ENCODE measurements at regions not wholly inside any gene's neighbourhood (a gene's known extent, or its start where the extent isn't known, plus 50 kb on each side); places are given as distances from the start of the nearest gene placed in this dataset.
"Not testable (repeated sequence)": the region's sequence is repeated elsewhere in the genome, so short reads cannot be mapped to it uniquely, and the experiment has no call there.

DNA sequence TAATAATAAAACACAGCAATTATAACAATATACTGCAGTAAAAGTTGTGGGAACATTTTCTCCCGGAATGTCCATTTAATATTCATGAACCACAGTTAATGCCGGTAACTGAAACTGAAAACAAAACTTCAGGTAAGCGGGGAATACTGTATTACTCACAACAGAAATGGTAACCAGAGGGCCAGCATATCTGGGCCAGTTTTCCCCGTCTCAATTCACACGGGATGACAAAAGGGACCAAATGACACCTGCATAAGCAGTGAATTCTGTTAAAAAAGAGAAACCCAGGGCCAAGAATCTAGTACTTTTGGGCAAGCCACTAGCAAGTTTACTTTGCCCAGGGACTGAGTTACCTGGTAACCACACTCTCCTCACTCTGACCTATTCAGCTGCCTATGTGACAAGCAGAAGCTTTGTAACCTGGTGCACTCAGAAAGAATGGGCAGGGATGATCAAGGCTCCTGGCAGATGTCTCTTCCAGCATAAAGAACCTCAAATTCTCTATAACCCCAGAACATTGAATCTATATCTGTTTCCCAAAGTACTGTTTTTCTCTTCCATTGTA is 1171.2 kb downstream of the DIAPH3 start:
- Mint-ChIP-seq H3K4me3 (no peak overlapping the region), H3K9me3 (peaks cover 10% of the 10 kb centered on the region), H3K27ac (no peak overlapping the region), H3K4me1 (no peaks in the 10 kb centered on the region), H3K36me3 (no peaks in the 10 kb centered on the region)
- DNase-seq (ENCODE audit: low spot score in 2 of 2) (no peak), ATAC-seq (no peak)

DNA sequence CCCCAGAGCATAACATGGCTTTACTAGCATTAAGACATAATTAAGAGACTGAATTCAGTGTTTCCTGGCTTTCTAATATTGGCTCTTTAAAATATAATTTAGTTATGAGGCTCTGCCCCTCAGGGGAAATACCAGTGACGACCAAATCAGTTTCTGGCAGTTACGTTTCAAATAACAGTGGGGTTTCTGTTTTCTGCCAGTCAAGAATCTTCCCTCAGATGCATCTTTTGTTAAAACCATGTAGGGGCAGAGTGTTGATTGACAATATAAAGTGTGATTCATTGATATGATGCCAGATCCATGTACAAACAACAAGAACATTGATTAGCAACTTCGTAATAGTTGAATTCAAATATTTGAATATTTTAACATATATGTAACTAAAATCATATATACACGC is 1169.7 kb downstream of the DIAPH3 start:
- H3K36me3 Mint-ChIP-seq: no peaks in the 10 kb centered on the region
- no peak overlapping the region for H3K4me3 Mint-ChIP-seq
- H3K9me3 Mint-ChIP-seq: peaks cover 5% of the 10 kb centered on the region
- DNase-seq (ENCODE audit: low spot score in 2 of 2) (no peak), ATAC-seq (no peak)
- no peak overlapping the region for H3K27ac Mint-ChIP-seq
- no peaks in the 10 kb centered on the region for H3K4me1 Mint-ChIP-seq

DNA sequence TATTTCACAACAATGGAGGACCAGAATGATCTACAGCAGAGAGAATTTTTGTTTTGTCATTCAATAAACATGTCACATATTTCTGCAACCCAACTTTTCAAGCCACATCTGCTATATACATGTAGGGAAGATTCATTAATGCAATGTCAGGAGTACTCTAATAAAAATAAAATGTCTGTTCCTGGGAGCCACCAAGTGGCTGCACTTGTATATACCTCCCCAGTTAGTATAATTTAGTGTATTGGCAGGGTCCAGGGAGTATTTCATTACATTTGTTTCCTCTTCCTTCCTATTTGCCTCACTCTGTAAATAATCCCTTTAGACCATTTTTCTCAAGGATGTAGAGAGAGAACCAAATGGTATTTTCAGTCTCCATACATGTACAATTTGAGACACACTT is 1169.0 kb downstream of the DIAPH3 start:
- no peak for DNase-seq (ENCODE audit: low spot score in 2 of 2)
- no peak for ATAC-seq
- Mint-ChIP-seq H3K4me1 (no peaks in the 10 kb centered on the region), H3K4me3 (no peak overlapping the region), H3K9me3 (peaks cover 5% of the 10 kb centered on the region), H3K27ac (no peak overlapping the region), H3K36me3 (no peaks in the 10 kb centered on the region)

DNA sequence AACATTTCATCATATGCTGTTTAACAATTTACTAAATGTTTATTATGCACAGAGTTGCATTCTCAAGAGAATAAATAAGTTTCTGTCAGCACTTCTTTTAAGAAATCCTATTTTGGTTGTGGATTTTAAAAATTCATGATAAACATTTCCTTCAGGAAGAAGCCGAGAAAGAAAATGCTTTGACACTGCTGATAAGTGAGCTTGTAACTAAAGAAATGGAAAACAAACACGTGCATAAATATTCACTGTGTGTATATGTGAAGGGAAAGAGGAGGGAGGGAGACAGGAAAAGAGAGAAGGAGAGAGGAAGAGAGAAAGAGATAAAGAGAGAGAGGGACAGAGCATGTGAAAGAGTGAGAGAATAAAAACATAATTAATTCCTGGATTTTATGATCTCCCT is 1165.0 kb downstream of the DIAPH3 start:
- H3K4me3 Mint-ChIP-seq: no peak overlapping the region
- H3K4me1 Mint-ChIP-seq: no peaks in the 10 kb centered on the region
- DNase-seq (ENCODE audit: low spot score in 2 of 2) (no peak), ATAC-seq (no peak)
- H3K36me3 Mint-ChIP-seq: no peaks in the 10 kb centered on the region
- H3K9me3 Mint-ChIP-seq: peaks cover 5% of the 10 kb centered on the region
- no peak overlapping the region for H3K27ac Mint-ChIP-seq

DNA sequence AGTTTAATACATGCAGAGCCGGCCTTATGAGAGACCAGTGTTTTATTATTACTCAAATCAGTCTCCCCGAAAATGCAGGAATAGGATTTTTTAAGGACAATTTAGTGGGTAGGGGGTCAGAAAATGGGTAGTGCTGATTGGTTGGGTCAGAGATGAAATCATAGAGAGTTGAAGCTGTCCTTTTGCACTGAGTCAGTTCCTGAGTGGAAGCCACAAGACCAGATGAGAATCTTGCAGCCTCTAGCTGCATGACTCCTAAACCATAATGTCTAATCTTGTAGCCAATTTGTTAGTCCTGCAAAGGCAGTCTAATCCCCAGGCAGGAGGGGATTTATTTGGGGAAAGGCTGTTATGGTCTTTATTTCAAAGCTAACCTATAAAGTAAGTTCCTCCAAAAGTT is 1163.9 kb downstream of the DIAPH3 start:
- H3K4me1 Mint-ChIP-seq: no peaks in the 10 kb centered on the region

DNA sequence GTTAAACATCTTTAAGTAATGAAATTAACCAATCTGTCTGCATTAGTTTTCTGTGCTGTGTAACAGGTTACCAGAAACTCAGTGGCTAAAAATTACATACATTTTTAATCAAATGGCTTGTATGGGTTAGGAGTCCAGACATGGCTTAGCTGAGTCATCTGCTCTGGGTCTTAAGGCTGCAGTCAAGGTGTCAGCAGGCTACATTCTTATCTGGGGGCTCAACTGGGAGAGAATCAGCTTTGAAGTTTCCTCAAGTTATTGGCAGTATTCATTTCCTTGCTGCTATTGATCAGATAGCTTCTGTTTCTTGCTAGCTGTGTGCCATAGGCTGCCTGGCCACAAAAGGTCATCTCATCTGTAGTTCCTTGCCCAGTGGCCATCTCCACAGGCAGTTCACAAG is 1163.0 kb downstream of the DIAPH3 start:
- Mint-ChIP-seq H3K27ac (no peak overlapping the region), H3K9me3 (peaks cover 5% of the 10 kb centered on the region), H3K36me3 (no peaks in the 10 kb centered on the region), H3K4me3 (no peak overlapping the region), H3K4me1 (no peaks in the 10 kb centered on the region)
- ATAC-seq (no peak), DNase-seq (ENCODE audit: low spot score in 2 of 2) (no peak)

More for the DNA sequence above, 1163.9 kb downstream of the DIAPH3 start:
- DNase-seq (ENCODE audit: low spot score in 2 of 2) (no peak), ATAC-seq (no peak)
- no peaks in the 10 kb centered on the region for H3K36me3 Mint-ChIP-seq
- H3K4me3 Mint-ChIP-seq: no peak overlapping the region
- H3K27ac Mint-ChIP-seq: no peak overlapping the region
- H3K9me3 Mint-ChIP-seq: peaks cover 5% of the 10 kb centered on the region

DNA sequence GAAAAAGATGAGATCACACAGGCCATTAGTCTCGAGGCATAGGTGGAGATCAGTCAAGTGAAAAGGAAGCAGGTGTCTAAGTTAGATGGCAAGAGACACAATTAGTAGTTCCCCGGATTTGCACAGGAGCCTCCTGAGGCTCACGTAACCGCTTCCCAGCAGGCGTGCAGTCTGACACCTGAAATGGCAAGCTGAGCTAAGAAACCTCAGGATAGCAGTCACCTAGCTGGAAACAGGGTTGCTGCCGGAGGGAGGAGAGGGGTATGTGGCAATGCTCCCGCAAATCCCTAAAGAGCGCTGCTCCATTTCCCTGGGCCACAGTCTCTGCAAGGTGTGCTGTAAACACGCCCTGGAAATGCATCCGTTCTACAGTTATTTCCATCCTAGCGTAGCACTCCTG is 1151.0 kb downstream of the DIAPH3 start:
- Mint-ChIP-seq H3K27ac (no peak overlapping the region), H3K4me1 (no peaks in the 10 kb centered on the region), H3K36me3 (no peaks in the 10 kb centered on the region), H3K9me3 (peaks cover 6% of the 10 kb centered on the region), H3K4me3 (no peak overlapping the region)
- ATAC-seq: no peak
- DNase-seq (ENCODE audit: low spot score in 2 of 2): no peak

DNA sequence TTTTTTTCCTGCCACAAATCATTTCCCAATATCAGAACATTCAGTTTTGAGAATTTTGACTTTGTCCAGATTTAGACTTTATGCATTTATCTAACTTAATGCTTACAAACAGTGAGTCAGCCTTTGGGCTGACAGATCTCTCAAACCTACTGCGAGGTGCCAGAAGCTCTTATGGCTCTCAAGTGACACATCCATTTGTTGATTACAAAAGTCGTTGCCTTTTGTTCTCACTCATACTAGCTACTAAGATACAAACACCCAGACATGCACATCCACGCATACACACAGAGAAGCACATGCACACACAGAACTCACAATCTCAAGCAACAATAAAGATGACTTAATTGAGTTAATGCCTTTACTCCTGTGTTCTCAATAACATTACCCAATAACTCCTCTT is 1147.5 kb downstream of the DIAPH3 start:
- no peaks in the 10 kb centered on the region for H3K4me1 Mint-ChIP-seq
- peaks cover 6% of the 10 kb centered on the region for H3K9me3 Mint-ChIP-seq
- no peak overlapping the region for H3K4me3 Mint-ChIP-seq
- H3K27ac Mint-ChIP-seq: no peak overlapping the region
- no peak for DNase-seq (ENCODE audit: low spot score in 2 of 2)
- H3K36me3 Mint-ChIP-seq: no peaks in the 10 kb centered on the region
- ATAC-seq: no peak

DNA sequence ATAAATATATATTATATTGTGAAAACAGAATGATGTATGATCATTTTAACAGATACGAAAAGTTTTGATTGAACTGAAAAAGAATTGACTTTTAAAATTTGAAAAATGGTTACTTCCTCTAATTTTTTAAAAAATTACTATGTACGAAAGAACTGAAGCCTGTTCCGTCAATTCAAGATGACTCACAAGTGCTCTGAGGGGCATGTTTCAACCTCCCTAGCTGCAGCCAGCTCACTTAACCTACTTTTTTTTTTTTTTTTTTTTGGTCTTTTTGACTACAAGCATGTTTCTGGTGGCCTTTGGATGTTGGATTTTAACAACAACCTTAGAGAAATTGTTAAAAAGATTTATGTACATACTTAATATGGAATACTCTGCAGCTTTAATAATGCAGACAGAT is 1139.3 kb downstream of the DIAPH3 start:
- H3K4me1 Mint-ChIP-seq: no peaks in the 10 kb centered on the region
- H3K27ac Mint-ChIP-seq: no peak overlapping the region
- no peaks in the 10 kb centered on the region for H3K36me3 Mint-ChIP-seq
- ATAC-seq (no peak), DNase-seq (ENCODE audit: low spot score in 2 of 2) (no peak)
- peaks cover 3% of the 10 kb centered on the region for H3K9me3 Mint-ChIP-seq
- no peak overlapping the region for H3K4me3 Mint-ChIP-seq

DNA sequence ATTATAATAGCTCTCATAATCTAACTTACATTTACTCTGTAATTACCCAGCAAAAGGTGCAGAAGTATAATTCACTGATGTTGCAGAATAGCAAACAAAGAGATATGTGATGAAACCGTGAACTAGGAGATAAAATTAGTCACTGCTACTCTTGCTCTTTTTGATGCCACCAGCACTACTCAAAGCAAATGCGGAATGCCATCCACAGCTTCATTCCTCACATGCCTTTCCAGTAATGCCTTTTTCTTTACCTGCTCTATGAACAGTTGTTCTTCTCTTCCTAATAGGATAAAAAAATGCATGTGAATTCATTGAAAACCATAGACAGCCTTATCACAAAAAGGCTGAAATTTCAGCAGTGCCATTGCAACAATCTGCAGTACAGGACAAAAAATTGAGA is 1129.5 kb downstream of the DIAPH3 start:
- no peaks in the 10 kb centered on the region for H3K36me3 Mint-ChIP-seq
- H3K27ac Mint-ChIP-seq: no peak overlapping the region
- DNase-seq (ENCODE audit: low spot score in 2 of 2) (no peak), ATAC-seq (no peak)
- no peak overlapping the region for H3K4me3 Mint-ChIP-seq
- H3K9me3 Mint-ChIP-seq: peaks cover 2% of the 10 kb centered on the region
- no peaks in the 10 kb centered on the region for H3K4me1 Mint-ChIP-seq

DNA sequence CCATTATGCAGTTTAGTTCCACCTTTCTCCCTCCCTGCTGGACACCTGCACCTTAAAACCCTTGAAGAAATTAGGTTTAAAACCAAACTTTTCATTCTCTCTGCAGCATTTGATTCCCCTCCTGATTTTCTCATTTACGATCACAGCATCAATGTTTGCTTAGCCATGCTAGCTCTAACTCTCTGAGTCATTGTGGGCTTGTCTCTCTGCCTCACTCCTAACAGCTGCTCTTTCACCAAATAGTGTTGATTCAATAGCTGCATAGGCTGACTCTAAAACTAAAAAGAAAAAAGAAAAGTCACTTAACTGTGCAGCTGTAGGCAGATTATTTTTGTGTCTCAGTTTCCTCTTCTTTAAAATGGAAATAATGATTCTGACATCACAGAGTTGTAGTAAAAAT is 1124.9 kb downstream of the DIAPH3 start:
- no peak overlapping the region for H3K27ac Mint-ChIP-seq
- DNase-seq (ENCODE audit: low spot score in 2 of 2): no peak
- H3K9me3 Mint-ChIP-seq: peaks cover 4% of the 10 kb centered on the region
- ATAC-seq: no peak
- H3K36me3 Mint-ChIP-seq: no peaks in the 10 kb centered on the region
- no peaks in the 10 kb centered on the region for H3K4me1 Mint-ChIP-seq
- H3K4me3 Mint-ChIP-seq: no peak overlapping the region

DNA sequence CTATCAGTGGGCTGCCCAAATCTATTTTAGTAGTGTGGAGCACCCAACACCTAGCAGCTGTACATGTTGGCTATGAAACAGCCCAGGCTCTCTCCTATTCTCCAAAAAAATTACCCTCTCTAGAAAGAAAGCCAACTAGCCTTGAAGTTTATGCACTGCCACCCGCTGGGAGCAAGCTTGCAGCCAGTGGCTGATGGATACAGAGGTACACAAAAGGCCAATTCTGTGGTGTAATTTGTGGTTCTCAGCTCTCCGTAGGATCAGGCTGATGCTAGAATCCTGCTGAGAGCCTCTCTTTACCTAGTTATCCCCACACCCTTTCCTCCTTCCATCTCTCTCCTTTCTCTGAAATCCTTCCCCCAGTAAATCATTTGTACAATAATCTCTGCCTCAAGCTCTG is 1120.7 kb downstream of the DIAPH3 start:
- Mint-ChIP-seq H3K9me3 (peaks cover 10% of the 10 kb centered on the region), H3K36me3 (no peaks in the 10 kb centered on the region)
- no peak for ATAC-seq

DNA sequence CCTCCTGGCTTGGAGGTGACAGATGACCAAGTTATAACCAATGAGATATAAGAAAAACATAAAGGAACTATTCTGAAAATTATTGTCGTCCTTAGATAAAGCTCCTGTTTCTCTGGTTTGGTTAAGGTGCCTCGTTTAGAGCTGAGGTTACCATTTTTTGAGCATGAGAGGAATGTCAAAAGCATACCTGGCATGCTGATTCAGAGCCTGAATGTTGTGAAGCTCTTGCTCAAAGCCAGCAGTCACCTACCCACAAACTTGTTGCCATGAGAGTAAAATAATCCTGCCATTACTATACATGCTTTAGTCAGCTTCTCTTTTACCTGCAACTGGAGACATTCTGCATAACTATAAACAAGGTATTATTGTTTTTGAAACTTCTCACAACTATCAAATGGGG is 1116.2 kb downstream of the DIAPH3 start:
- Mint-ChIP-seq H3K4me3 (no peak overlapping the region), H3K27ac (no peak overlapping the region), H3K36me3 (no peaks in the 10 kb centered on the region), H3K4me1 (no peaks in the 10 kb centered on the region), H3K9me3 (peaks cover 12% of the 10 kb centered on the region)
- no peak for ATAC-seq
- DNase-seq (ENCODE audit: low spot score in 2 of 2): no peak

More for the DNA sequence above, 1120.7 kb downstream of the DIAPH3 start:
- no peak overlapping the region for H3K27ac Mint-ChIP-seq
- H3K4me1 Mint-ChIP-seq: no peaks in the 10 kb centered on the region
- H3K4me3 Mint-ChIP-seq: no peak overlapping the region
- DNase-seq (ENCODE audit: low spot score in 2 of 2): no peak

DNA sequence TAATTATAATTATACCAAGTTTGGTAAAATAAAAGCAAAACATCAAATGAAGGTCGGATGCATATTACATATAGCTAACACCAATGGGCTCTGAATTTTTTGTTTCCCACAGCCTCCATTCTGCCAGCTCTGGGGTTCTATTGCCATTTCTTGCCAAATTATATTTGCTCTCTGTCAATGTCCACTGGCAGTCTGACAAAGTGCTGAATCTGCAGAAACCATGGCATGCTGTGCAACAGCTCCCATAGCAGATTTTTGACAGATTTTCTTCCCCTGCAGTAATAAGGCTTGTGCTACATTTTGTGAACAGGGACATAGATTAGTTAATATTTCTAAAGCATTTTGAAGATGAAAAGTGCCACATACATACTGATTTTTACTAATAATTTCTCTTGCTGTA is 1102.1 kb downstream of the DIAPH3 start:
- Mint-ChIP-seq H3K4me3 (no peak overlapping the region), H3K36me3 (no peaks in the 10 kb centered on the region), H3K27ac (no peak overlapping the region), H3K4me1 (no peaks in the 10 kb centered on the region), H3K9me3 (no peaks in the 10 kb centered on the region)
- no peak for ATAC-seq
- no peak for DNase-seq (ENCODE audit: low spot score in 2 of 2)

DNA sequence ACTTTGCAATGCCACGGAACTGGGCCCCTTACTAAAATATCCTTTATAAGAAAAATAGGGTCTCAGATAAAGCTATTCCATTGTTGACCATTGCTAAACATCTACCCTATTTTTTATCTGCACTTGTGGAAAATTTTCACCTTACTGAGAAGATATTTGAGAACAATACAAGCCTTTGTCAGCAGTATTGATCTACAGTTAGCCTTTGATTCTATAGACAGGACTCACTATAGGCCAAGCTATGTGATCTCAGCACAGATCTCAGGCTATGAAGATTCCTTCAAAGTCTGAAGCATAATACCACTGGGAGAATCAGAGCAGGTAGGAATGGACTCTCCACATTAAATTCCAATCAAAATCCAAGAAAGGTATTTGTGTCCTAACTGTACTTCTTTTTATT is 1099.7 kb downstream of the DIAPH3 start:
- H3K4me3 Mint-ChIP-seq: no peak overlapping the region
- H3K36me3 Mint-ChIP-seq: no peaks in the 10 kb centered on the region
- ATAC-seq (no peak), DNase-seq (ENCODE audit: low spot score in 2 of 2) (no peak)
- no peaks in the 10 kb centered on the region for H3K9me3 Mint-ChIP-seq
- no peak overlapping the region for H3K27ac Mint-ChIP-seq
- H3K4me1 Mint-ChIP-seq: no peaks in the 10 kb centered on the region

DNA sequence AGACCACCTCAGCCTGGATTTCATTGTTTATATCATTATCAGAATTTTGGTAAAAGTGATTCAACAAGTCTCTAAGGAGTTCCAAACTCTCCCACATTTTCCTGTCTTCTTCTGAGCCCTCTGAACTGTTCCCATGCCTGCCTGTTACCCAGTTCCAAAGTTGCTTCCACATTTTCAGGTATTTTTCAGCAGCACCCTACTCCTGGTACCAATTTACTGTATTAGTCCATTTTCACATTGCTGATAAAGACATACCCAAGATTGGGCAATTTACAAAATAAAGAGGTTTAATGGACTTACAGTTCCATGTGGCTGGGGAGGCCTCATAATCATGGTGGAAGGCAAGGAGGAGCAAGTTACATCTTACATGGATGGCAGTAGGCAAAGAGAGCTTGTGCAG is 1087.3 kb downstream of the DIAPH3 start:
- not testable (repeated sequence) for ATAC-seq; H3K4me3 Mint-ChIP-seq; DNase-seq (ENCODE audit: low spot score in 2 of 2); H3K36me3 Mint-ChIP-seq; H3K4me1 Mint-ChIP-seq; H3K27ac Mint-ChIP-seq
- H3K9me3 Mint-ChIP-seq: peaks cover 38% of the 10 kb centered on the region

DNA sequence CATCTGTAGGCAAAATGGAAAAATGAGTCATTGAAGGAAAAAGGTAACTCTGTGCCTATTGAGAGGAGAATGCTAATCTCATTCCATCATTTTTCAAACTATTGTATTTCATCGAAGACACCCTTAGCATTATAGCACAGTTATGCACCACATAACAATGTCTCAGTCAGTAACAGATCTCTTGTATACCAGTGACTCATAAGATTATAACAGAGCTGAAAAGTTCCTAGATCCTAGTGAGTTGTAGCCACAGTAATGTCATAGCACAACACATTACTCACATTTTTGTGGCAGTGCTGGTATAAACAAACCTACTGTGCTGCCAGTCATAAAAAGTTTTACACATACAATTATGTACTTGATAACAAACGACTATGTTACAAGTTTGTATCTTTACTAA is 1077.6 kb downstream of the DIAPH3 start:
- ATAC-seq (peak; percentile 19), DNase-seq (ENCODE audit: low spot score in 2 of 2) (no peak)
- Mint-ChIP-seq H3K27ac (no peak overlapping the region), H3K4me1 (no peaks in the 10 kb centered on the region), H3K36me3 (no peaks in the 10 kb centered on the region), H3K9me3 (peaks cover 20% of the 10 kb centered on the region), H3K4me3 (no peak overlapping the region)
